Coronary artery (tissue), 2 donors: ENCODE measurements at regions not wholly inside any gene's neighbourhood (a gene's known extent, or its start where the extent isn't known, plus 50 kb on each side); places are given as distances from the start of the nearest gene placed in this dataset.

Source experiments
- DNase-seq: peaks from one replicate; pipeline ENCODE4 v3.0.0-alpha.2; 2017; ENCODE audit warnings: low spot score
- H3K27ac ChIP-seq, 2 donors: fragments of 200-600 bp; sonication (generic); one replicate each; pipeline ENCODE4 v1.5.1; 2016 to 2019
- H3K4me3 ChIP-seq: fragments of 200-600 bp; sonication (generic); 2 replicates; pipeline ENCODE4 v1.5.1; 2016; ENCODE audit warnings: mild to moderate bottlenecking, moderate library complexity
- CTCF ChIP-seq: fragments of 200-600 bp; sonication (generic); IDR thresholded peaks from one replicate; pipeline ENCODE4 v1.5.1; 2019; ENCODE audit warnings: antibody characterized with exemption

GRCh38 chr11:112525270-112525669 is 264.6 kb upstream of the PLET1 start:
- Histone ChIP-seq H3K4me3 (no peak overlapping the region), H3K27ac (peak overlapping the region; percentile 18 to 35)
- TF ChIP-seq CTCF: no peak
- DNase-seq: no peak

- DNase-seq: no peak
- Histone ChIP-seq H3K4me3 (no peak overlapping the region), H3K27ac (no peak overlapping the region)
- TF ChIP-seq CTCF: no peak
Observed at GRCh38 chr11:112525844-112526590, 265.4 kb upstream of the PLET1 start.

GRCh38 chr11:112526699-112527416 is 266.2 kb upstream of the PLET1 start:
- no peak overlapping the region for H3K4me3 ChIP-seq
- no peak overlapping the region for H3K27ac ChIP-seq
- DNase-seq: no peak
- TF ChIP-seq CTCF: no peak

- DNase-seq: no peak
Observed at GRCh38 chr11:112529071-112529470, 268.4 kb upstream of the PLET1 start.

GRCh38 chr11:112532506-112532905 is 271.8 kb upstream of the PLET1 start:
- Histone ChIP-seq H3K4me3 (no peak overlapping the region), H3K27ac (no peak overlapping the region)
- no peak for TF ChIP-seq CTCF
- DNase-seq: no peak

More at GRCh38 chr11:112529071-112529470, 268.4 kb upstream of the PLET1 start:
- no peak for TF ChIP-seq CTCF
- H3K27ac ChIP-seq: no peak overlapping the region
- H3K4me3 ChIP-seq: no peak overlapping the region

- H3K4me3 ChIP-seq: no peak overlapping the region
- no peak for DNase-seq
- no peak overlapping the region for H3K27ac ChIP-seq
- TF ChIP-seq CTCF: no peak
Observed at GRCh38 chr11:112533682-112534081, 273.0 kb upstream of the PLET1 start.

- Histone ChIP-seq H3K27ac (no peak overlapping the region), H3K4me3 (no peak overlapping the region)
- DNase-seq: no peak
- no peak for TF ChIP-seq CTCF
Observed at GRCh38 chr11:112534208-112534607, 273.5 kb upstream of the PLET1 start.
